Spleen (tissue), 7 donors: ENCODE measurements at regions not wholly inside any gene's neighbourhood (a gene's known extent, or its start where the extent isn't known, plus 50 kb on each side); places are given as distances from the start of the nearest gene placed in this dataset.

Experiments used
- CTCF ChIP-seq, 11 experiments: fragments of 200-600 bp in 7 of 11; fragments of 450-650 bp in 4 of 11; sonication (generic) in 4 of 11; IDR thresholded peaks in 8 of 11; conservative IDR thresholded peaks in 3 of 11; 1 replicate in 7 of 11; 2 replicates in 4 of 11; pipeline versions ENCODE4 v1.4.0 to v1.8.0; 2016 to 2021; ENCODE audit warnings: antibody characterized with exemption in 11 of 11, inconsistent platforms in 4 of 11, mild to moderate bottlenecking in 1 of 11
- POLR2A ChIP-seq, 3 donors: fragments of 450-650 bp; IDR thresholded peaks; one replicate each; pipeline ENCODE4 v1.5.1; 2017; ENCODE audit warnings: antibody characterized with exemption in 3 of 3, mild to moderate bottlenecking in 1 of 3
- donor health status: DM: no; HTN: no; CAD: no; lungs with moderate emphysema.
- donor health status: DM: no; HTN: no; CAD: no.
- donor health status: DM: no; HTN: no; CAD: no.

- TF ChIP-seq CTCF (IDR thresholded peaks at IDR 0.05 in 8 of 11, conservative IDR thresholded peaks at IDR 0.05 in 3 of 11): no peak
- TF ChIP-seq POLR2A (IDR thresholded peaks at IDR 0.05): no peak
Measured at GRCh38 chr21:27021046-27021445, 54.2 kb upstream of the ADAMTS5 start.
